Activated naive CD4-positive, alpha-beta T cell treated with anti-CD3 and anti-CD28 coated beads for 36 hours (primary cell): ENCODE measurements at regions not wholly inside any gene's neighbourhood (a gene's known extent, or its start where the extent isn't known, plus 50 kb on each side); places are given as distances from the start of the nearest gene placed in this dataset.
A peak's percentile ranks its signal among the peaks of the same experiment; 100 is the strongest.

Experiments used
- CTCF ChIA-PET: fragments of 350-600 bp; sonication (Branson Sonifier 250); formaldehyde crosslinking; loops from one replicate; lab custom pipeline; 2021; ENCODE audit warnings: antibody characterized with exemption; lab: Charles Lee
- DNase-seq: peaks from one replicate; pipeline ENCODE4 v3.0.0-alpha.2; 2020
- H3K27ac Mint-ChIP-seq: one replicate; pipeline ENCODE4 v1.8.0; 2021; ENCODE audit warnings: mild to moderate bottlenecking, mixed read lengths
- H3K27me3 Mint-ChIP-seq: one replicate; pipeline ENCODE4 v1.8.0; 2021; ENCODE audit warnings: low read depth, mixed read lengths
- H3K36me3 Mint-ChIP-seq: one replicate; pipeline ENCODE4 v1.8.0; 2021; ENCODE audit warnings: low read depth, mixed read lengths
- H3K4me1 Mint-ChIP-seq: one replicate; pipeline ENCODE4 v1.8.0; 2021; ENCODE audit warnings: low read depth, mixed read lengths
- H3K4me3 Mint-ChIP-seq: one replicate; pipeline ENCODE4 v1.8.0; 2021; ENCODE audit warnings: mild to moderate bottlenecking, moderate library complexity, mixed read lengths
- H3K9me3 Mint-ChIP-seq: one replicate; pipeline ENCODE4 v1.8.0; 2021; ENCODE audit warnings: mixed read lengths
- intact Hi-C: fragments of 100-400 bp; cut with micrococcal nuclease; formaldehyde crosslinking; loops from one replicate; pipeline ENCODE4 v1.15.1; 2023

DNA sequence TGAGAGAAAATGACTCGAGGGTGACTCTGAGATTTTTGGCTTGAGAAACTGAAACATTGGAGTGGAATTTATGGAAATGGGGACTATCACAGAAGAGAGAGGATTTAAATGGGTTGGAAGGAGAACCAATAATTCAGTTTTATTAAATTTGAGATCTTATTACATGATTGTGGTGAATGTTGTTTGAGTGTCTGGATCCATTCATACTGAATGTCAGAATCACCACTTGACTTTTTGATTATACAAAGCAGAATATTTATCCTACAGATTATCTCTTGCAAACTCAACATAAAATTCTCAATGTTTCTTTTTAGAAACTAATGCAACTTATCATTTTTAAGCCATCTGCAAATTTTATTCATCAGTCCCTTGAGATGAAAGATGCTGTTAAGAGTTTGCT, 332.8 kb downstream of the CNTN3 start:
- no peak overlapping the region for H3K4me3 Mint-ChIP-seq
- H3K4me1 Mint-ChIP-seq: no peaks in the 10 kb centered on the region
- no peaks in the 10 kb centered on the region for H3K36me3 Mint-ChIP-seq
- no peaks in the 10 kb centered on the region for H3K27me3 Mint-ChIP-seq
- peaks cover 24% of the 10 kb centered on the region for H3K9me3 Mint-ChIP-seq
- intact Hi-C loops: no loop called here
- DNase-seq: no peak
- CTCF ChIA-PET: no interaction called here
- H3K27ac Mint-ChIP-seq: no peak overlapping the region

GRCh38 chr3:74273555-74274402, 340.7 kb downstream of the CNTN3 start:
- CTCF ChIA-PET: no interaction called here
- intact Hi-C loops: no loop called here

GRCh38 chr3:74273091-74273490, 341.4 kb downstream of the CNTN3 start:
- no peaks in the 10 kb centered on the region for H3K27me3 Mint-ChIP-seq
- no peak overlapping the region for H3K27ac Mint-ChIP-seq
- DNase-seq: no peak
- no peaks in the 10 kb centered on the region for H3K36me3 Mint-ChIP-seq
- CTCF ChIA-PET: no interaction called here
- intact Hi-C loops: no loop called here
- H3K9me3 Mint-ChIP-seq: peaks cover 19% of the 10 kb centered on the region
- H3K4me1 Mint-ChIP-seq: no peaks in the 10 kb centered on the region
- no peak overlapping the region for H3K4me3 Mint-ChIP-seq

More at GRCh38 chr3:74273555-74274402, 340.7 kb downstream of the CNTN3 start:
- DNase-seq: no peak
- Mint-ChIP-seq H3K27ac (no peak overlapping the region), H3K27me3 (no peaks in the 10 kb centered on the region), H3K4me1 (no peaks in the 10 kb centered on the region), H3K36me3 (no peaks in the 10 kb centered on the region), H3K9me3 (peaks cover 24% of the 10 kb centered on the region), H3K4me3 (no peak overlapping the region)

GRCh38 chr3:74271541-74271940, 342.9 kb downstream of the CNTN3 start:
- Mint-ChIP-seq H3K4me1 (no peaks in the 10 kb centered on the region), H3K36me3 (no peaks in the 10 kb centered on the region), H3K27ac (no peak overlapping the region), H3K27me3 (no peaks in the 10 kb centered on the region), H3K9me3 (peaks cover 8% of the 10 kb centered on the region), H3K4me3 (no peak overlapping the region)
- no peak for DNase-seq
- intact Hi-C loops: no loop called here
- CTCF ChIA-PET: no interaction called here

- intact Hi-C loops: loop anchor here (5.0 kb wide), 1 partner anchor 903 kb away; no protein-coding TSS in a partner anchor
- CTCF ChIA-PET: no interaction called here
- Mint-ChIP-seq H3K27me3 (no peaks in the 10 kb centered on the region), H3K27ac (no peak overlapping the region), H3K9me3 (peaks cover 4% of the 10 kb centered on the region), H3K4me3 (no peak overlapping the region), H3K36me3 (no peaks in the 10 kb centered on the region), H3K4me1 (no peaks in the 10 kb centered on the region)
- DNase-seq: no peak
These were observed 344.8 kb downstream of the CNTN3 start for GRCh38 chr3:74269689-74270088.

GRCh38 chr3:74268753-74269152, 345.7 kb downstream of the CNTN3 start:
- no peak for DNase-seq
- intact Hi-C loops: loop anchor here (5.0 kb wide), 1 partner anchor 904 kb away; no protein-coding TSS in a partner anchor
- no peaks in the 10 kb centered on the region for H3K36me3 Mint-ChIP-seq
- no peak overlapping the region for H3K4me3 Mint-ChIP-seq
- no peak overlapping the region for H3K27ac Mint-ChIP-seq
- CTCF ChIA-PET: interaction anchor here (0.7 kb wide), 1 partner anchor 273 kb away, joined by 3 read pairs; no protein-coding TSS in a partner anchor
- H3K27me3 Mint-ChIP-seq: no peaks in the 10 kb centered on the region
- H3K9me3 Mint-ChIP-seq: no peaks in the 10 kb centered on the region
- H3K4me1 Mint-ChIP-seq: no peaks in the 10 kb centered on the region

DNA sequence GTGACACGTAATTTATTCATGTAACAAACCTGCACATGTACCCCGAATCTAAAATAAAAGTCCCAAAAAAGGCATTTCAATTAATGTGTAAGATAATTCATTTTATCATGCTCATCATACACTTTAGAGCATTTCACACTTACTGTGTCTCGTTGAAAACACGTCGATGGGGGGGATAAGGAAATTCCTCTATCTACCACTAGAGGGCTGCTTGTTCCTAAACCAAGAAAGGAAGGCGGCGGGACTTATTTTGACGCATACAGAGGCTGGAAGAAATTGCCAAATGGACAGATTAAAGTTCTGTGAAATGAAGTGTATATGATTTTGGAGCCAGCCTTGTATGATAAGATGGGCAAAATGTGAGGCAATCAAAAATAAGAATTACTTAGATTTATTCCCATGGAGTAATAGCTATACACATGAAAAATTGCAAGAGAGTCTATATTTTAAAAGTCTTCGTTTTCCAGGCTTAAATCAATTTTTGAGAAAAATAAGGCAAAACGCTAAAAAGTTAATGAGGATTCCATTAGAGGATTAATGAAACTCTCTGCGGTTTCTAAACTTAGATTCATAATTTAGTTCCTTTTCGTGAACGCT, 346.8 kb downstream of the CNTN3 start:
- intact Hi-C loops: loop anchor here (5.0 kb wide), 1 partner anchor 905 kb away; no protein-coding TSS in a partner anchor
- DNase-seq: peak; percentile 19
- Mint-ChIP-seq H3K4me1 (no peaks in the 10 kb centered on the region), H3K36me3 (no peaks in the 10 kb centered on the region), H3K4me3 (no peak overlapping the region), H3K27ac (no peak overlapping the region), H3K9me3 (no peaks in the 10 kb centered on the region), H3K27me3 (no peaks in the 10 kb centered on the region)
- CTCF ChIA-PET: interaction anchor here (1.6 kb wide), 1 partner anchor 734 kb away, joined by 4 read pairs; no protein-coding TSS in a partner anchor

DNA sequence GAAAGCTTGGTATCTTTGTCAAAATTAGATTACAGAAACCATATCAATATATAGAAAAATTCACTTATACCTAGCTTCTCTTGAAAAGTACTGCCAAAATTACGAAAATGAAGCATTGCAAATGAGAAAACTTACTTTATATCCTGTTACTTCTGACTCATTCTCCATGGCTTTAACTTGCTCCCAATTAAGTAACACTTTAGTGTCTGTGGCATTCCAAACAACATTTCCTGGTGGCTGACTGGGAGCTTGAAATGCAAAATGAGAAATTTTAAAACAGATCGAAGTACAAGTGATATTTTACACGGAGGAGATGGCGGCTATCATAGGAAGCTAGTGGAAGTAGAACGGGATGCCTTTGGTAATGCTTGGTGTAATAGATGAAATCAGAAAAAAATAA, 347.3 kb downstream of the CNTN3 start:
- CTCF ChIA-PET: interaction anchor here (0.9 to 1.6 kb wide), 3 partner anchors 20 to 759 kb away, joined by 3 to 4 read pairs (median 4); no protein-coding TSS in a partner anchor
- intact Hi-C loops: loop anchor here (5.0 kb wide), 1 partner anchor 905 kb away; no protein-coding TSS in a partner anchor
- H3K27ac Mint-ChIP-seq: no peak overlapping the region

DNA sequence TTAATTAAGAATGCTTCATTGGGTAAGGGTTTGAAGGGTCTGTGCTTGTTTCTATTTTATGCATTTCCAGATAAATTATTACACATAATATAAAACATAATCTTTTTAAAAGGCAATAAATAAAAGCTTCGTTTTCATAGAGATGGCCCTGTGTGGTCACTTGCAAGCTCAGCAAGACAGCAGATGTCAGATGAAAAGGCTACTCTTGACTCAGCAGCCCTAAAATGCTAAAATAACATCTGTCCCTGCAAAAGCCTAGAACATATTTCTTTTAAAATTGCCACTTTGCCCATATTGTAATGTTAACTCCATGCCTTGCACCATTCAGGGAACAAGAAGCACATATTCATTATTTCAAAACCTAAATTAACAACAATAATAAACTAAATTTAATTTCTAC, 349.4 kb downstream of the CNTN3 start:
- no peak for DNase-seq
- intact Hi-C loops: loop anchor here (5.0 kb wide), 1 partner anchor 907 kb away; no protein-coding TSS in a partner anchor
- H3K9me3 Mint-ChIP-seq: no peaks in the 10 kb centered on the region

More for the DNA sequence above, 347.3 kb downstream of the CNTN3 start:
- DNase-seq: no peak
- H3K4me3 Mint-ChIP-seq: no peak overlapping the region
- H3K27me3 Mint-ChIP-seq: no peaks in the 10 kb centered on the region
- no peaks in the 10 kb centered on the region for H3K9me3 Mint-ChIP-seq
- H3K4me1 Mint-ChIP-seq: no peaks in the 10 kb centered on the region
- H3K36me3 Mint-ChIP-seq: no peaks in the 10 kb centered on the region

DNA sequence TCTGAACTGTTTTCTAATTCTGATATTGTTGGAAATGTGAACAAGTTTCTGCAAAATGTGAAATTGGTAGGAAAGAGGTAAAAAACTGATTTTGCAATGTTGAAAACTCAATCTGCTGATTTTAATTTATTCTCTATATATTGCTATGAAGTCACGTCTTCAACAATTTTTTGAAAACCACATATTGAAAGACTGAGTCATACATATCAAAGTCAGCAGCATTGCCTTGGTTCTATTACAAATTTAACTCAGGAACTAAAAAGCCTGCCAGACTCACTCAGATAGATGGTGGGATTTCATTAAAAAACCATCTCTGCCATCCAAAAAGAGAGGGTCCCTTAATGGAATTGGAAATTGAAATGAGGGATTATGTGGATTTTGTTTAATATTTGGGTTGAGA, 351.4 kb downstream of the CNTN3 start:
- H3K27ac Mint-ChIP-seq: no peak overlapping the region
- no peak overlapping the region for H3K4me3 Mint-ChIP-seq
- CTCF ChIA-PET: no interaction called here
- H3K36me3 Mint-ChIP-seq: no peaks in the 10 kb centered on the region
- no peaks in the 10 kb centered on the region for H3K9me3 Mint-ChIP-seq
- DNase-seq: no peak
- H3K4me1 Mint-ChIP-seq: no peaks in the 10 kb centered on the region
- no peaks in the 10 kb centered on the region for H3K27me3 Mint-ChIP-seq
- intact Hi-C loops: no loop called here

More for the DNA sequence above, 349.4 kb downstream of the CNTN3 start:
- Mint-ChIP-seq H3K4me3 (no peak overlapping the region), H3K36me3 (no peaks in the 10 kb centered on the region), H3K4me1 (no peaks in the 10 kb centered on the region), H3K27me3 (no peaks in the 10 kb centered on the region), H3K27ac (no peak overlapping the region)
- CTCF ChIA-PET: no interaction called here

DNA sequence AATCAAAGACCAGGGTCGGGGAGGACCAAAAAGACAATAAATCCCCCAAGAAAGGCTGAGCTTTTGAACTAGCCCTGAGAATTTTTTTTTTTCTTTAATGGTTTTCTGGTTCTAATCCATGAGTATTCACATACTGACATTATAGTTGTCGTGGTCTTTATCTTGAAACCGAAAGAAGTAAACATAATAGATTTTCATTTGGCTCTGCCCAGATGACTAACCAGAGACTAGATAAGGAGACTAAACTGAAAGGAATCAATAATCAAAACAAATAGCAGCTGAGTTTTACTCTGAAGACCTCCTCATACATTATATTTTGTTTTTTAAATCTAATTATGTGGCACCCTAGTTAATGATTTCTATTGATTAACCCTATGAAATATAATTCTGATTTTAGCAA, 381.4 kb downstream of the CNTN3 start:
- no peak overlapping the region for H3K4me3 Mint-ChIP-seq
- no peaks in the 10 kb centered on the region for H3K36me3 Mint-ChIP-seq
- H3K27me3 Mint-ChIP-seq: no peaks in the 10 kb centered on the region
- CTCF ChIA-PET: no interaction called here
- H3K27ac Mint-ChIP-seq: no peak overlapping the region
- intact Hi-C loops: no loop called here
- no peak for DNase-seq
- peaks cover 3% of the 10 kb centered on the region for H3K9me3 Mint-ChIP-seq
- no peaks in the 10 kb centered on the region for H3K4me1 Mint-ChIP-seq

DNA sequence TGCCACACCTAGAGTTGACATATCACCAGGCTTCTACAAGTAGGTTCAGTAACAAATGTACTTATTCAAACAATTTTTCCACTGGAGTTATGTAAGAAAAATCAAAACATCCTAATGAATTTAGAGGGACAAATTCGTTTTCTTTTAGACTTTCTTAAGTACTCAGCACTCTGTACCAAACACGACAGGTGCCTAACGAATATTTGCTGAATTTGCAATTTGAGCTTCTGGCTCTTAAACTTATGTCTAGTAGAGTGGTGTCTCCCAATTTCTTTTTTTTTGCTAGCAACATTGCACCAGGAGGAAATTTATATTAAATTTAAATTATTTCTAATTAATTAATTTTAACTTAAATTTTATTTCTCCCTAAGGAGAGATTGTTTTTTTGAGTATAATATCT, 397.0 kb downstream of the CNTN3 start:
- no peaks in the 10 kb centered on the region for H3K4me1 Mint-ChIP-seq
- no peaks in the 10 kb centered on the region for H3K36me3 Mint-ChIP-seq
- CTCF ChIA-PET: no interaction called here
- intact Hi-C loops: no loop called here
- H3K4me3 Mint-ChIP-seq: no peak overlapping the region
- H3K9me3 Mint-ChIP-seq: peaks cover 1% of the 10 kb centered on the region
- no peaks in the 10 kb centered on the region for H3K27me3 Mint-ChIP-seq
- no peak for DNase-seq
- H3K27ac Mint-ChIP-seq: no peak overlapping the region
